HG03039 (cell line): ENCODE measurements at regions not wholly inside any gene's neighbourhood (a gene's known extent, or its start where the extent isn't known, plus 50 kb on each side); places are given as distances from the start of the nearest gene placed in this dataset.
"Not testable (repeated sequence)": the region's sequence is repeated elsewhere in the genome, so short reads cannot be mapped to it uniquely, and the experiment has no call there.

ENCODE experiments used
- ATAC-seq: cut with Tn5 transposase; IDR thresholded peaks from one replicate; pipeline ENCODE4 v1.9.1; 2021; ENCODE audit warnings: mild to moderate bottlenecking, moderate library complexity; ENCODE audit not compliant: unreplicated experiment

DNA sequence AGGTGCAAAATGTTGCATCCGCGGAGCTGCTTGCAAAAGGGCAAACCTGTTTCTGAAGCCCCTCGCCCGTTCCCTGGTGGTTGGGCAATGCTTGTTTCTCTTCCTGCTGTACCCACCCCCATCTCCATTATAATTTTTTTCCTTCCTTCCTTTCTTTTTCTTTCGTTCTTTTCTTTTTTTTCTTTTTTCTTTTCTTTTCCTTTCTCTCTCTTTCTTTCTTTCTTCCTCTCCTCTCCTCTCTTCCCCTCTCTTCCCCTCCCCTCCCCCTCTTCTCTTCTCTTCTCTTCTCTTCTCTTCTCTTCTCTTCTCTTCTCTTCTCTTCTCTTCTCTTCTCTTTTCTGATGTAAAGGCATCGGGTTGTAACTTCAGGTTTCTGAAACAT is 278.2 kb downstream of the GATA3 start:
- ATAC-seq = no peak

DNA sequence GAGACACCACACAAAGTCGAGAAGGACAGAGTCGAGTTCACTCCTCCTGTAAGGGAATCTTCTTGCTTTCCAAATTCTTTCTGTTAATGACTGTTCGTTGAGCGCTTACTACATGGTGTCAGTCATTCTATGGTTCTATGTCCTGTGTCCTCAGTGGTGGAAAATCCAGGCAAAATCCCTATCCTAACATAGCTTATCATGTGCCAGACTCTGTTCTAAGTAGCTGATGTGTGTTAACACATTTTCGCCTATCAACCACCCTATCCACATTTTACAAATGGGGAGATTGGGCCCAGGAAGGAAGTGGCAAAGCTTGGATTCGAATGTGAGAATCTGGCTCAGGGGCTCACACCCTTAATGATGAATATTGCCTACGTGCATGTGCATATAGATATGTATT is 280.1 kb downstream of the GATA3 start:
- ATAC-seq = no peak

DNA sequence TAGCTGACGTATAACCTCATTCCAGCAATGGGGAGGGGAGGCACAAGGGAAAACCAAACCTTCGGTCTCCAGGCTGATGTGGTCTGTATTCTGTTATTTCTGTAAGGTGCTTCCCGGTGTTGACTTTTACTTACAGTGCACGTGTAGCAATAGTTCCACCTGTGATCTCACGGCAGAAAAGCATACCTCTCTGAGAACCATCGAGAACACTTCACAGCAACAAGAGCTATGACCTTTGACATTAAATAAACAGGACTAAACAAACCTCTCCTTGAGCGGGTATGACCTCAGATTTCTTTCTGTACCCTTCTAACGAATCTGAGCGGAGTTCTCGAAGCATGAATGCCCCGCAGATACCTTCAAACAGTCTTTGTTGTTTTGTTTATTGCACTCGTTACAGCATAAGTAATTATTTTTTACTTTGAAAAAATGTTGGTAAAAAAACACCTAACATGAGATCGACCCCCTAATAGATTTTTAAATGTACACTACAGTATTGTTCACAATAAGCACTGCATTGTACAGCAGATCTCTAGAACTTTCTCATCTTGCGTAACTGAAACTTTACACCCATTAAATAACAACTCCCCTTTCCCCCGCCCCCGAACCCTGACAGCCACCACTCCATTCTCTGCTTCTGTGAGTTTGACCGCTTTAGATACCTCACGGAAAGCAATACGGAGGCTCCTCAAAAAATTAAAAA is 282.3 kb downstream of the GATA3 start:
- no peak for ATAC-seq

DNA sequence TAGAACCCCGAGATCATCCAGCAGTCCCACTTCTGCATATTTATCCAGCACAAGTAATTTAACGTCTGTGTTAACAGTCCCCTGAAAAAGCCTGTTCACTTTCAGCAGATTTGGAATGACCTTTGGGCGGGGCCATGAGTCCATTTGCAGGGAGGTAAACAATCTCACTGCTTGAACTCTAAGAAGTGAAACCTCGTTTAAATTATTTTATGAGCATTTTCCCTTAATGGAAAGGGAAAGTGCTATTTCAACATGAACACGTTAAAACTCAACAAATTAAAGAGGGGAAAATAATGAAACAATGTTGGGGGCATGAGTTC is 282.8 kb downstream of the GATA3 start:
- no peak for ATAC-seq

DNA sequence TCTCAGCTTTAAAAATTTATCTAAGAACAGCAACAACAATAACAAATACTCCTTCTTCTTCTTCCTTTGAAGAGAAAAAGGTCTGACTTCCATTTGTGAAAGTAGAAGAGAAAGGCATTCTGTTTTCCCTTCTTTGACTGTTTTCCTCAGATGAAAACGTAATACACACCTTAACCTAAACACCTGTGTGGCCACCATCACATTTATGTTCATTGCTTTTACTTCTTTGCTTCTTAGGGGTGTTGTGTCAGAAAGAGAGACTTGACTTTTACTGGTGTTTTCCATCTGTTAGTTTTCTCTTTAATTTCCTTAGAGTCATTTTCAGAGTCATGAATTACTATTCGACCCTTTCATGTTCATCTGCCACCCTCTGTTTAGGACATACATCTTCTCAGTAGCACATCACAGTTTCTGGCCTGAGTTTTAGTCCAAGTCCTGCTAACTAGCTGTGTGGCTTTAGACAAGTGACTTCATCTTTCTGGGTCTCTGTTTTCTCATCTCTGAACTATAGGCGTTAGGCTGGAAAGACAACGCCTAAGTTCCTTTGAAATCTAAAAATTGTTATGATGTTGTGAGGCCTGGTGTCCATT is 283.8 kb downstream of the GATA3 start:
- no peak for ATAC-seq

DNA sequence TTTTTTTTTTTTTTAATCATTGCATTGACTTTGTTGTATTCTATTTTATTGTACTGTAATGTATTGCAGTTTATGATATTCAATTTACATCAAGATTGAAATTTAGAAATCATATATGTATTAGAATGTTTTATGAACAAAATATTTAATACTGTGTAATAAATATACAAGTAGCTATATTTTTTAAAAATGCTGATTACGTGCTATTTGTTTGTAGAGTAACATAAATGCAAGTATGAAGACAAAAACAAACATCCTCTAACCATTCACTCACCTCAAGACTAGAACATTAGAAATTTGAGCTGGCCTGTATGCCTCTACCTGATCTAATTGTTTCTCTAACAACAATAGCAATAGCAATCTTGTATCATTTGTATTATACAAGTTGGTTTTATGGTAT is 290.3 kb downstream of the GATA3 start:
- no peak for ATAC-seq

DNA sequence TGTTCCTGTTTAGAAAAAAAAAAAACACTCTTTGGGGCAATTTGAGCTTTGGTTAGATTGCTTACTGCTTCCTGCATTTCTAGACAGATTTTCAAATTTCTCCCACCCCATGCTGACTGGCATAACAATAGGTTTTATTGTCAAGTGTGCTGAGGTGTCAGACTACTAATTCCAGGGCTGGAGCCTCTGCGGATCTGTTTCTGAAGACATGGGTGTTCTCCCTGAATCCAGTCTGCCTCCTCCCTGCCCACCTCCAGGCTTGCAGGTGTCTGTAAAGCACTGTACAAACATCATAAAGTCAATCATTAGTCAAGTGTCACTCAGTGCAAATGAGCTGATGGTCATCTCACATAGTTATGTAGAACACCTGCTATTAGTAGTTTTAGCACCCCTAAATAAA is 292.4 kb downstream of the GATA3 start:
- no peak for ATAC-seq

DNA sequence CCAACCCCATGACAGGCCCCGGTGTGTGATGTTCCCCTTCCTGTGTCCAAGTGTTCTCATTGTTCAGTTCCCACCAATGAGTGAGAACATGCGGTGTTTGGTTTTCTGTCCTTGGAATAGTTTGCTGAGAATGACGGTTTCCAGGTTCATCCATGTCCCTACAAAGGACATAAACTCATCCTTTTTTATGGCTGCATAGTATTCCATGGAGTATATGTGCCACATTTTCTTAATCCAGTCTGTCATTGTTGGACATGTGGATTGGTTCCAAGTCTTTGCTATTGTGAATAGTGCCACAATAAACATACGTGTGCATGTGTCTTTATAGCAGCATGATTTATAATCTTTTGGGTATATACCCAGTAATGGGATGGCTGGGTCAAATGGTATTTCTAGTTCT is 293.1 kb downstream of the GATA3 start:
- not testable (repeated sequence) for ATAC-seq

DNA sequence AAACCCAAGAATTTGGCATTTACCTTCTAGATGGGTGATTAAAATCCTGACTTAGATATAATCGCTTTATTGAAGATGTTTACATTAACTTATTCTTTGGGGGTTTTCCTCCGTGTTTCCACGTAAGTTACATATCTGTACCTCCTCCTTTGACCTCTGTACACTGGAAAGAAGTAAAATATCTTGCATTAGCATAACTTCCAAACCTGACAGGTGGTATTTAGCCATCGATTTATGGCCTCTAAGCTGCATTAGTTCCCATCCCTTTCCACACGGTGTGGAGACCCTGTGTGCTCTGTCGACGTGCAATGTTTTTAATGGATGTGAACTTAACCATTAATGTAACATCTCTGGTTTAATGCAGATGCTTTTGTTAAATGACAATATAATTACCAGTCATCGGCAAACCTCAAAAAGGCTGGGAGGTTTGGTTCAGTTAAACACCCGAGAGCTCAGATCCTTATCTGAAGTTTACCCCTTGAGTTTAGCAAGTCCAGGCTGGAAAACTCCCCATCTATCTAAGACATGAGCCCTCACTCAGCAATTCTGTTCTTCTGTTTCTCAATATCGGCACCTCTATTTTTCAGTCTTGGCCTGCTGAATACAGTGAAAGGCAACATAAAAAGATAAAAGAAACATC is 295.2 kb downstream of the GATA3 start:
- no peak for ATAC-seq

DNA sequence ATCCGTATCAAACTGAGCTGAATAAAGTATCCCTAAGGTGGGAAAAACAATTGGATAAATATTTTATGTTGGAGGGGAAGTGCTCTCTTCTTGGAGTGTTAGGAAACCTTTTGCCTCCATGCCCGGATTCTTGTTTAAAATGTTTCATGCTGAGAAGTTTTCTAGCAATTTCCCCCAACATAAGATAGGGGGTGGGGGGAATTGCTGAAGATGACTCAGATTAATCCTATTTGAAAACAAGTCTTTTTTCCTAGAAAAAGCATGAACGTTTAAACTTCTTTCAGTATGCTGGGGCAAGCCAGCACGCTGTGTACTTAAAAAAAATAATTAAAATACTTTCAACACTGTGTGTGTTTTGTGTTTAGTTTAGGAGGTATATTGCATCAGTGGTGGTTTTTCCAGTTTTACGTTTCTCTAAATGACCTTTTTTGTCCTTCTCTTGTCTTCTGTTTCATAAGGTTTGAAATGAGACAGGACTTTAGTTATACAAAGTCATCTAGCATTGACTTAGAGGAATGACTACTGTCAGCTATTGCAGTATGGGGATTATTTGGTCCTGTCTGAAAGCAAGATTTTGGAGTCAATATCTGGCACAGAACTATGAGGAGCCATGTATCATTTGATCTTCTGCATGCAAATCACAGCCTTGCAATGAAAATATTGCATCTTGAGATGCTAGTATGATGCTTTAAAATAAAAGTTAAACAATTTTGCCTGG is 295.9 kb downstream of the GATA3 start:
- ATAC-seq = no peak

DNA sequence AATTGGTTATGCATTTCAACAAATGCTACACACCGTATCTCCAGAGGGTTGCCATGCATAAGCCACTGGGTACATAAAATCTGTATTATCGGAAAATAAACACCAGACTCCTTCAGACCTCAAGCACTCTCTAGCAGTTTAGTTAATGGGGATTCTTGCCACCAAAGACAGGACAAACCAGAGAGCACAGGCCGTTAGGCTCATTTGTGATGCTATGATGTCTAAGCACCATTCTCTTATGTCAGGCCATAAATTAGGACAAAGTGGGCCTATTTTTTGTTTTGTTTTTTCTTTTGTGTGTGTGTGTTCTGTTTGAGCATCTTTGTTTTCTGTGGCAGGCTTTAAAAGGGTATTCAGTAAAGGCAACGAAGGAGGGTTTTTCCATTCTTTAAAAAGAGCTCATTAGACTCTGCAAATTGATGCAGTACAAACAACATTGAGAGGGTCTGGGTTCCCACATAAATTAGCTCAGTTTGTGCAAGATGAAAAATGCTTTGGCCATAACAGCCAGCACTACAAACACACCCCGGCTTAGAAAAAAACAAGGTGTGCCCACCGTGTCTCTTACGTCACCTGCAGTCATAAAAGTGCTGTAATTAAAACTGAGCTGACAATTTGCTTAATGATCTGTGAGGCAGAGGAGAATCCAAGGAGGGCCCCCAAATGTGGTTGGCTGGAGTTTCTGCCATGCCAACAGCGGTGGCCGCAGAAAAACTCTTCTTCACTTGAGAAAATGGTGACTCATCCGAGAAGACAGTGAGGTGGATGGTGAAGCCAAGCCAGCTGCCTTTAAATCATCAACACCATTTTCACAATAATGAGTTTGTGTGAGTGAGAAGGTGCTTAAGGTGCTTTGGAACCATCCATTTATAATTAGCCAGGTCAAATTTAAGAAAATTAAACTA is 297.9 kb downstream of the GATA3 start:
- ATAC-seq = no peak

DNA sequence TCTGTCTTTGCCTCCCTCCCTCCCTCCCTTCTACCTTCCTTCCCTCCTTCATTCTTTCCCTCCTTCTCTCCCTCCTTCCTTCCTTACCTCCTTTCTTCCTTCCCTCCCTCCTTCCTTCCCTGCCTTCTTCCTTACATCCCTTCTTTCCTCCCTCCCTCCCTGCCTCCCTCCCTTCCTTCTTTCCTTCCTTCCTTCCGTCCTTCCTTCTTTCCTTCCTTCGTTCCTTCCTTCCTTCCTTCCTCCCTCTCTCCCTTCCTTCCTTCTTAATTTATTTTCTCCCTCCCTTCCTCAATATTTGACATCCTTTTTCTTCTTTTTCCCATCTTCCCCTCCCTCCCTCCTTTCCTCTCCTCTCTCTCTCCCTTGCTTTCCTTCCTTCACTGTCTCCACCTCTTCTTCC is 301.8 kb downstream of the GATA3 start:
- ATAC-seq = no peak

DNA sequence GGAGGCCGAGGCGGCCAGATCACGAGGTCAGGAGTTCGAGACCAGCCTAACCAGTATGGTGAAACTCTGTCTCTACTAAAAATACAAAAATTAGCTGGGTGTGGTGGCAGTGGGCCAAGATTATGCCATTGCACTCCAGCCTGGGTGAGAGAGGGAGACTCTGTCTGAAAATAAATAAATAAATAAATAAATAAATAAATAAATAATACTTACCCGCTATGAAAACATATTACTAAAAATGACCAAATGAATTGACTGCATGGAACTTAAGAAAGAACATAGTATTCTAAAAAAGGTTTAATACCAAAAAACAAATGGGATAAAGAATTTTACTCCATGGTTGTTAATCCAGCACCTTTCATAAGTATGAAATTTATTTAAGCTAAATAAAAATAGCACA is 305.0 kb downstream of the GATA3 start:
- ATAC-seq = no peak

DNA sequence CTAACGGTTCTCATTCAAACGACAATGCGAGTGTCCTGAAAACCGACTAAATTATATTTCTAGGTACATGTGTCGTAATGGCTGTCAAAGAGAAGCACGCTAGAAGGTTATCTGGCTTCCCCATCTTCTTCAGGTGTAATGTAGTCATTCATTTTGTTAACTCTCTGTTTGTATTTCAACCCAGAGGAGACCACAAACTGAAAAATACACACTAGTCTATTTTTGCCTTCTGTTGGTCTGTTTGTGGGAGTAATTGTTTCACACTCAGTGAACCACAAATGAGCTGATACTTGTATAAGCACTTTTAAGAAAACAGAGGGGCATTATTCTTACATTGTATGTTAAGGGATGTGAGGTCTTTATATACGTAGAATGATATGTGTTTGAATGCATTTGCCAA is 305.9 kb downstream of the GATA3 start:
- no peak for ATAC-seq

DNA sequence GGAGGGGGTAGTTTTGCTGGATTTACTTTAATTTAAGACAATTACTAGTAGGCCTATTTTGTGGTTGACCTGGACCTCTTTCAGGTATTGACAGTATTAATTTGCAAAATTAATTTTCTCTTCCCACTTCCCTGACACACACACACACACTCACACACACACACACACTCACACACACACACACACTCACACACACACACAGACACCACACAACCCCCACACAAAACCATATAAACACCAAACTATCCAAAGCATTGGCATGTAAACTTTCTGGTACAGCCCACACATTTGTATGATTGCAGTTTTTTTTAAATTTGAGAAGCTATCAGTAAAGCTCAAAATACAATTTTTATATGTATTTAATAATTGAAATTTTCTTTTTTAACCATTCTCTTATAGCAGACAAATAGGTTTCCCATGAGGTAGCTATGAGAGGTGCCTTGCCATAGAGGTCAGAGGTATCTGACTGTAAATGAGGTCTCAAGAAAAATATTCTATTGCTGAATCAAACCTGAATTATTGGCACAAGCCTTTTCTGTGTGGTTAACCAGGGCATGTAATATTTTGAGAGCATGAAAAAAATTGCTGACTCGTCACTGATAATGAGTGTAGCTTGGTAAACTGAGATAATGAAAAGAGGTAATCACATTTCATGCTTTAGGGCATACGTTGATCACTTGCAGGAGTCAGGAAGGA is 306.5 kb downstream of the GATA3 start:
- ATAC-seq = no peak

DNA sequence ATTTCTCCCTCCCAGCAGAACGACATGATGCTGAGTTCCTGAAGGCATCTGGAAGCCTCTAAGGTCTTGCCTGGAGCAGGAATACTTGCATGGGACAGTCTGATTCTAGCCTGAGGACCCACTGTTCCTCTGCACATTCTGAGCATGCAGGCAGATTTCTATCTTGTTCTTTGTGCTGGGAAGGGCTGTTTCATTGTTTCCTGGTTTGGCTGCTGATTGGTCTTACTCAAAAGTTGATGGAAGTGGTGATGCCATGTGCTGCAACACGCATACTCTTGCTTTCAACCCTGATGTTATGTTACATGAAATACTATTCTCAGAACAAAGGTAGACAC is 307.0 kb downstream of the GATA3 start:
- no peak for ATAC-seq

DNA sequence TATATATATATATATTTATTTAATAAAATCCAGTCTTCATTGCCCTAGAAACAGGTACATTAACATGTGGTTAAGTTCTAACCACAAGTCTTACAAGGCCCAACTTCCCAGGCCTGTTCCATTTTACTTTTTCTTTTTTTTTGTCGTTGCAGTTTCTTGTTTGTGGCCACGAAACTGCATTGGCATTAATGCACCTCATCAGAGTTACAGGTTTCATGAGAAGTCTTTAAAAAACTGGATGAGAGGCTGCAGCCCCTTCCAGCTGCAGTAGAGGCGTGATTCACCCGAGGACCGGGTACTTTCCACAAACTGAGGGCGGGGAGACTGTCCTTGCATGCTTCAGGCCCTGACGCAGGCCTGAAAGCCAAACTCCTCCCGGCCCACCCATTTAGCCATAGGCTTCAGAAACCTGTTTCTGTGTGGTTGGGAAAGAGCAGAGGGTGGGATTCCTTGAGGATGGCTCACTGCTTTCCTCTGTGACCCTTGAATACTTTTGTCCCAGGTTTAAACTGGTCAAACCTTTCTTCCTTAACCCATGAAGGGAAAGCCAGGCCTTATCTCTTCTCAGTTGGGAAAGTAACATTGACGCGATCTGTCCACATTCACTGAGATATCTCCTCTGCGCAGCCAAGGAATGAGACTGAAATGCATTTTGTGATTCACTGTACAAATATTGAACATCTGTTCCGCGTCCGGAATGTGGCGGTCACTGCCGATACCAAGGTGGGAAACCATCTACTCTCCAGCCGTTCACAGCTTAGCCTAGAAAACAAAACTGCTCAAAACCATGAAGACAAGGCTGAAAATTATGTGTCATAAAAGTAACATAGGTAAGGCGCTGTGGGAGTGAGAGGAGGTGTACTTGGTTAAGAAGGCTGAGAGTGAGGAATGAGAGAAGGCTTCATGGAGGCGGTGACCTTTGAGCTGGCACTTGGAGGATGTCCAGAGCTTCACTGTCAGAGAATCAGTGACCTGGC is 311.7 kb downstream of the GATA3 start:
- no peak for ATAC-seq

DNA sequence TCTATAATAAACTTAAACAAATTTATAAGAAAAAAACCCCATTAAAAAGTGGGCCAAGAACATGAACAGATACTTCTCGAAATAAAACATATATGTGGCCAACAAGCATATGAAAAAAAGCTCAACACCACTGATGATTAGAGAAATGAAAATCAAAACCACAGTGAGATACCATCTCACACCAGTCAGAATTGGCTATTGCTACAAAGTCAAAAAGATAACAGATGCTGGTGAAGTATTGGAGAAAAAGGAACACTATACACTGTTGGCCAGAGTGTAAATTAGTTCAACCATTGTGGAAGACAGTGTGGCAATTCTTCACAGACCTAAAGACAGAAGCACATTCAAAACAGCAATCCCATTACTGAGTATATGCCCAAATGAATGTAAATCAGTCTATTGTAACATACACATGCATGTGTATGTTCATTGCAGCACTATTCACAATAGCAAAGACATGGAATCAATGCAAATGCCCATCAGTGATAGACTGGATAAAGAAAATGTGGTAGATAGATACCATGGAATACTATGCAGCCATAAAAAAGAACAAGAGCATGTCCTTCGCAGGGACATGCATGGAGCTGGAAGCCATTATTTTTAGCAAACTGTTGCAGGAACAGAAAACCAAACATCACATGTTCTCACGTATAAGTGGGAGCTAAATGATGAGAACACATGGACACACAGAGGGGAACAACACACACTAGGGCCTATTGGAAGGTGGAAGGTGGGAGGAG is 313.4 kb downstream of the GATA3 start:
- not testable (repeated sequence) for ATAC-seq

DNA sequence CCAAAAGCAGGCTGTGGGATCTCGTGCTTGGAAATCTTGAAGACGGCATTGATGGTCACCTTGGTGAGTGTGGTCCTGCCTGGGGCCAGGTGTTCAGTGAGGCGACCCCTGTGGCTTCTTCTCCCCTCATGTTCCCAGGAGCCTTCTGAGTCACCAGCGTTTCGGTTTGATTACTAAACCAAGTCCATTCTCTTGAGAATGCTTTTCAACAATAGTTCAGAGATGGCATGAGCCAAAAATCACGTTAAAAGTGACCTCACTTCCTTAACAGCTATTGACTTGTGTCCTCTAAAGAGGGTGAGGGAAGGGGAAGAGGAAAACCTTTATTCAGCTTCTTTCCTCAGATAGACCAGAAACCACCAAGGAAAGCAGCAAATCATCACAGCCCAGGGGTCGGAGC is 315.2 kb downstream of the GATA3 start:
- ATAC-seq = peak; percentile 77
